Osteoblast (primary cell): ENCODE measurements at regions not wholly inside any gene's neighbourhood (a gene's known extent, or its start where the extent isn't known, plus 50 kb on each side); places are given as distances from the start of the nearest gene placed in this dataset.

ENCODE experiments used
- DNase-seq: peaks from one replicate; pipeline ENCODE4 v3.0.0; 2011; ENCODE audit warnings: low spot score, mixed read lengths; ENCODE audit not compliant: insufficient read length; ENCODE audit errors: missing footprints
- H2AFZ ChIP-seq: 2 replicates; pipeline ENCODE4 v1.6.0; 2011; ENCODE audit warnings: mild to moderate bottlenecking, low read length
- H3K27ac ChIP-seq: 2 replicates; pipeline ENCODE4 v1.5.1; 2011; ENCODE audit warnings: mild to moderate bottlenecking, low read depth, low read length, moderate library complexity
- H3K27me3 ChIP-seq: 2 replicates; pipeline ENCODE4 v1.6.0; 2012; ENCODE audit warnings: mild to moderate bottlenecking, control low read depth, inconsistent platforms, low read length, moderate library complexity; ENCODE audit not compliant: insufficient read depth
- H3K36me3 ChIP-seq: 2 replicates; pipeline ENCODE4 v1.5.1; 2011; ENCODE audit warnings: mild to moderate bottlenecking, low read length, control low read depth, moderate library complexity; ENCODE audit not compliant: insufficient read depth
- H3K4me1 ChIP-seq: 2 replicates; pipeline ENCODE4 v1.5.1; 2011; ENCODE audit warnings: mild to moderate bottlenecking, low read length, control low read depth, moderate library complexity; ENCODE audit not compliant: insufficient read depth
- H3K4me2 ChIP-seq: 2 replicates; pipeline ENCODE4 v1.6.0; 2011; ENCODE audit warnings: mild to moderate bottlenecking, low read length; ENCODE audit not compliant: insufficient read depth
- H3K4me3 ChIP-seq: fragments of 200-600 bp; sonication (generic); 3 replicates; pipeline ENCODE4 v1.5.1; 2012; ENCODE audit warnings: mild to moderate bottlenecking, low read length, inconsistent platforms; ENCODE audit not compliant: insufficient read depth
- H3K79me2 ChIP-seq: 2 replicates; pipeline ENCODE4 v1.6.0; 2012; ENCODE audit warnings: mild to moderate bottlenecking, low read length, control low read depth, inconsistent platforms; ENCODE audit not compliant: insufficient read depth
- H3K9me3 ChIP-seq: 2 replicates; pipeline ENCODE4 v1.5.1; 2011; ENCODE audit warnings: low read depth, low read length, control low read depth
- H4K20me1 ChIP-seq: 2 replicates; pipeline ENCODE4 v1.6.0; 2012; ENCODE audit warnings: mild to moderate bottlenecking, low read length, control low read depth; ENCODE audit not compliant: insufficient read depth
- TF ChIP-seq, protein P1 (sequence below): IDR thresholded peaks from 2 replicates; pipeline ENCODE4 v1.5.1; 2011; ENCODE audit warnings: mild to moderate bottlenecking, low read depth, low read length, moderate library complexity; ENCODE audit errors: extremely low read depth

DNA sequence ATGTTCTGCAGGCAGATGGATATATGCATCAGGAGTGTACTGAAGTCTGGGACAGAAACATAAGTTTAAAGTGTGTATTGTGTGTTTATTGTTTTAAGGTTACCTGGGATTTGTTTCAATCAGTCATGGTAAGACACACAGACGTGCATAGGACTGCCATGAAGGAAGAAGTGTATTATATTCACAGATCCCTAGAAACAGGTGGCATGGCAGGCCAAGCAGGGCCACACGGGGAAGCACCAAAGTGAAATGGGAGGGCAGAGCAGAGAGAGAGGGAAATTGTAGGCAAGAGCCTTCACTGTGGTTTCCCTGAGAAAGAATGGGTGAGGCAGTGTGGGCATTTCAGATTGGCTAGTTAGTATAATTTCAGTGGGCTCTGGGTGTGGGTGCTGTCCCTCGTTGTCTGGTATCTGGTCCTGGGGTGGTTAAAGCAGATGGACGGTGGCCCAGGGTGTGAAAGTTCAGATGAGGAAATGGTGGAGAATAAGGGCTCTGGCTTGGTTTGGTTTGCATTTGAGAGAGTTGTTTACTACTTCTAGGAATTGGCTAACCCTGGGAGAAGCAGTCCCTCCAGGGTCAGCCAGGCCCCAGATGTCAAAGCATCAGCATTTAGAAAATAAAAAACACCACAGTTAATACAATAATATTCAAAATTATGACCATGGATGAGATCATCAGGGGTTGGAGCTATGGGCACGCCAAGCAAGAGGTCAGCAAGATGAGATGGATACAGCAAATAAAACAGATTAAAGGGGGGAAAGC, 160.0 kb downstream of the LRRC30 start:
- Histone ChIP-seq H4K20me1 (no peaks in the 10 kb centered on the region), H3K36me3 (no peaks in the 10 kb centered on the region), H3K9me3 (no peaks in the 10 kb centered on the region), H3K4me2 (no peak overlapping the region), H2AFZ (no peak overlapping the region), H3K4me1 (no peaks in the 10 kb centered on the region), H3K27ac (no peak overlapping the region), H3K4me3 (no peak overlapping the region), H3K79me2 (no peaks in the 10 kb centered on the region), H3K27me3 (no peaks in the 10 kb centered on the region)
- DNase-seq, result no peak
- TF ChIP-seq, protein P1, sequence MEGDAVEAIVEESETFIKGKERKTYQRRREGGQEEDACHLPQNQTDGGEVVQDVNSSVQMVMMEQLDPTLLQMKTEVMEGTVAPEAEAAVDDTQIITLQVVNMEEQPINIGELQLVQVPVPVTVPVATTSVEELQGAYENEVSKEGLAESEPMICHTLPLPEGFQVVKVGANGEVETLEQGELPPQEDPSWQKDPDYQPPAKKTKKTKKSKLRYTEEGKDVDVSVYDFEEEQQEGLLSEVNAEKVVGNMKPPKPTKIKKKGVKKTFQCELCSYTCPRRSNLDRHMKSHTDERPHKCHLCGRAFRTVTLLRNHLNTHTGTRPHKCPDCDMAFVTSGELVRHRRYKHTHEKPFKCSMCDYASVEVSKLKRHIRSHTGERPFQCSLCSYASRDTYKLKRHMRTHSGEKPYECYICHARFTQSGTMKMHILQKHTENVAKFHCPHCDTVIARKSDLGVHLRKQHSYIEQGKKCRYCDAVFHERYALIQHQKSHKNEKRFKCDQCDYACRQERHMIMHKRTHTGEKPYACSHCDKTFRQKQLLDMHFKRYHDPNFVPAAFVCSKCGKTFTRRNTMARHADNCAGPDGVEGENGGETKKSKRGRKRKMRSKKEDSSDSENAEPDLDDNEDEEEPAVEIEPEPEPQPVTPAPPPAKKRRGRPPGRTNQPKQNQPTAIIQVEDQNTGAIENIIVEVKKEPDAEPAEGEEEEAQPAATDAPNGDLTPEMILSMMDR, result no peak

DNA sequence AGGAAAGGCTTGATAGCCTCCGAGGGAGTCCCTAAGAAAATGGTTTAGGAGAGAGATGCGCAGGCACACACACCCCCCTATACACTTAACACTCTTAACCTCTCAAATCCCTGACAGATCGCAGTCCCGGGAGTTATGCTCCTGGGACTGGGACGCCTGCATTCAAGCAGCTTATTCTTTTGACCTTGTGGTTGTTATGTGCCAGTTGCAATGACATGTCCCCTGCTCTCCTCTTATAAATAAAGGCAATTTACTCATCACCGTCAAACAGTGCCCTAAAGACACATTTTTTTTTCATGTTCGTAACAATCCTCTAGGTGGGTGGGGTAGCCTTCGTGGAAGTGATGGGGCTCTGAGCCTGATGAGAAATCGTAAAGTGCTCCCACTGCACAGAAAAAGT, 162.2 kb downstream of the LRRC30 start:
- no peaks in the 10 kb centered on the region for H3K36me3 ChIP-seq
- TF ChIP-seq, protein P1, result no peak
- H2AFZ ChIP-seq, result no peak overlapping the region
- H3K4me3 ChIP-seq, result no peak overlapping the region
- no peaks in the 10 kb centered on the region for H3K9me3 ChIP-seq
- no peaks in the 10 kb centered on the region for H3K79me2 ChIP-seq
- no peak for DNase-seq
- no peak overlapping the region for H3K27ac ChIP-seq
- H3K27me3 ChIP-seq, result no peaks in the 10 kb centered on the region
- H3K4me1 ChIP-seq, result no peaks in the 10 kb centered on the region
- no peak overlapping the region for H3K4me2 ChIP-seq
- H4K20me1 ChIP-seq, result no peaks in the 10 kb centered on the region

DNA sequence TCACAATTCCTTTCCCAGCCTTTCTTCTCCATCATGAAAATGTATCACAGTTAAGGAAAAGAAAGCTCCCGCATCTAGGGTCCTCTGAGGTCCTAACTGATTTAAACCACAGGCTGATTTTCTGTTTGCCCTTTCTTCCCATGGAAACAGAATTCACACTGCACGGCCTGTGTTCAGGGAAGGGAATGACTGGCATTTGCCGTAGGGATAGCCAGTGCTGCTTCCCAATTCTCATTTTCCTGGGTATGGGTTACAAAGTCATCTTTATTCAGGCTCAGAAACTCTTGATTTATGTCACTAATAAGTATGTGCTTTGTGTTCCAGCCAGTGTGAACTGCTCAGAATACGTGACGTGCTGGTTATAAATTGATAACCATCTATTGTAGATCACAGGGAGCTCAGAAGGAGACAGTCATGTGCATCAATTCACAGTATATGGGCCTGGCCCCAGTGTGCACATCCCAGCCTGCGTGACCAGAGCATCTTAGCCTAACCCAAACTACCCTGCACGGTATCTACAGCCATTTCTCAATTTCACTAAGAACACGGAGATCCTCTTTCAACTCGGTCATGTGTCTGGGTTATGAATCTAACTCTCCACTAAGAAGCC, 163.3 kb downstream of the LRRC30 start:
- H3K4me2 ChIP-seq, result no peak overlapping the region
- no peak overlapping the region for H3K27ac ChIP-seq
- no peaks in the 10 kb centered on the region for H3K36me3 ChIP-seq
- H3K4me3 ChIP-seq, result no peak overlapping the region
- H4K20me1 ChIP-seq, result no peaks in the 10 kb centered on the region
- no peaks in the 10 kb centered on the region for H3K79me2 ChIP-seq
- DNase-seq, result no peak
- H3K27me3 ChIP-seq, result no peaks in the 10 kb centered on the region
- TF ChIP-seq, protein P1, result no peak
- no peaks in the 10 kb centered on the region for H3K4me1 ChIP-seq
- no peaks in the 10 kb centered on the region for H3K9me3 ChIP-seq
- no peak overlapping the region for H2AFZ ChIP-seq

DNA sequence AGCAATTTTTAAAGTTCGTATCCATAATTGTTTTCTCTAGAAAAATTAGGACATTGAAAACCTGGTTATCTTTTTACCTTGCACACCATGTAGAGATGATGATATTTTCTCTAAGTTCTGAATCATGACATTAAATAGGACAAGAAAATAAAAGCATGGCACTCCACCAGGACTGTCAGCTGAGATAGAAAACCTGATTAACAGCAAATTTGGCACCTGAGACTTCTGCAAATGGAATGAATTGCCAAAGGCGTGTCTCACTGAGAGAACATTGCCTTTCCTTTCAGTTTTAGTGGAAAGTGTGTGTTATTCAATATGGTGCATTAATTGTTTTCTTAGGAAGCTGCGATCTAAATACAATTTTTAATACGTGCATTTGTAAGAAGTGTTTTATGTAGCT, 164.7 kb downstream of the LRRC30 start:
- Histone ChIP-seq H3K9me3 (no peaks in the 10 kb centered on the region), H3K79me2 (no peaks in the 10 kb centered on the region), H3K4me3 (no peak overlapping the region), H2AFZ (no peak overlapping the region), H3K27me3 (no peaks in the 10 kb centered on the region), H3K36me3 (no peaks in the 10 kb centered on the region), H4K20me1 (no peaks in the 10 kb centered on the region), H3K4me2 (no peak overlapping the region), H3K27ac (no peak overlapping the region), H3K4me1 (no peaks in the 10 kb centered on the region)
- TF ChIP-seq, protein P1, result no peak
- no peak for DNase-seq
